ENCODE measurements at regions not wholly inside any gene's neighbourhood (a gene's known extent, or its start where the extent isn't known, plus 50 kb on each side); places are given as distances from the start of the nearest gene placed in this dataset.

GRCh38 chr3:13718436-13718835, 161.4 kb downstream of the WNT7A start:
- Mint-ChIP-seq H3K4me1 (no peaks in the 10 kb centered on the region), H3K9me3 (peaks cover 23% of the 10 kb centered on the region), H3K27me3 (ENCODE audit: insufficient read depth, low read depth) (peaks cover 7% of the 10 kb centered on the region), H3K27ac (no peak overlapping the region), H3K4me3 (no peak overlapping the region), H3K36me3 (no peaks in the 10 kb centered on the region)
- no peaks in the 10 kb centered on the region for H3K4me1 ChIP-seq
- H3K4me2 ChIP-seq: no peak overlapping the region
- H3K27me3 ChIP-seq: no peaks in the 10 kb centered on the region
- no peak overlapping the region for H3K4me3 ChIP-seq
- no peaks in the 10 kb centered on the region for H4K20me1 ChIP-seq (ENCODE audit: low read depth)
- no peaks in the 10 kb centered on the region for H3K36me3 ChIP-seq
- no peak overlapping the region for H2AFZ ChIP-seq (replicated peaks)
- peaks cover 9% of the 10 kb centered on the region for H3K9me3 ChIP-seq (ENCODE audit: low read depth)
- no peak for DNase-seq (ENCODE audit: low spot score)
- no peaks in the 10 kb centered on the region for H3F3A ChIP-seq (ENCODE audit: low read depth)
- H3K27ac ChIP-seq: no peak overlapping the region
- TF ChIP-seq CTCF (IDR thresholded peaks at IDR 0.05) (no peak), EZH2 (IDR thresholded peaks at IDR 0.05) (no peak), EZH2phosphoT487 (IDR thresholded peaks at IDR 0.05) (no peak)
- no peaks in the 10 kb centered on the region for H3K79me2 ChIP-seq (ENCODE audit: low read depth)
- H3K9ac ChIP-seq: no peak overlapping the region

- Histone ChIP-seq H3K4me3 (no peak overlapping the region), H3K79me2 (ENCODE audit: low read depth) (no peaks in the 10 kb centered on the region), H3F3A (ENCODE audit: low read depth) (no peaks in the 10 kb centered on the region), H2AFZ (replicated peaks) (no peak overlapping the region), H3K9me3 (ENCODE audit: low read depth) (peaks cover 9% of the 10 kb centered on the region), H3K27me3 (no peaks in the 10 kb centered on the region), H4K20me1 (ENCODE audit: low read depth) (no peaks in the 10 kb centered on the region), H3K36me3 (no peaks in the 10 kb centered on the region), H3K4me2 (no peak overlapping the region), H3K9ac (no peak overlapping the region), H3K4me1 (no peaks in the 10 kb centered on the region), H3K27ac (no peak overlapping the region)
- peaks cover 23% of the 10 kb centered on the region for H3K9me3 Mint-ChIP-seq
- no peaks in the 10 kb centered on the region for H3K36me3 Mint-ChIP-seq
- no peak for TF ChIP-seq EZH2 (IDR thresholded peaks at IDR 0.05)
- no peaks in the 10 kb centered on the region for H3K4me1 Mint-ChIP-seq
- DNase-seq (ENCODE audit: low spot score): no peak
- H3K27me3 Mint-ChIP-seq (ENCODE audit: insufficient read depth, low read depth): peaks cover 3% of the 10 kb centered on the region
- no peak overlapping the region for H3K4me3 Mint-ChIP-seq
- no peak overlapping the region for H3K27ac Mint-ChIP-seq
Measured at GRCh38 chr3:13718000-13718399, 161.9 kb downstream of the WNT7A start.

- Histone ChIP-seq H3K27ac (no peak overlapping the region), H3K79me2 (ENCODE audit: low read depth) (no peaks in the 10 kb centered on the region), H3K9ac (no peak overlapping the region), H2AFZ (replicated peaks) (no peak overlapping the region), H3K9me3 (ENCODE audit: low read depth) (peaks cover 3% of the 10 kb centered on the region), H4K20me1 (ENCODE audit: low read depth) (no peaks in the 10 kb centered on the region), H3K4me1 (no peaks in the 10 kb centered on the region), H3F3A (ENCODE audit: low read depth) (no peaks in the 10 kb centered on the region), H3K27me3 (no peaks in the 10 kb centered on the region), H3K4me2 (no peak overlapping the region), H3K36me3 (no peaks in the 10 kb centered on the region), H3K4me3 (no peak overlapping the region)
- Mint-ChIP-seq H3K9me3 (peaks cover 25% of the 10 kb centered on the region), H3K4me1 (no peaks in the 10 kb centered on the region), H3K4me3 (no peak overlapping the region), H3K27ac (peak overlapping the region; percentile 30), H3K27me3 (ENCODE audit: insufficient read depth, low read depth) (peaks cover 5% of the 10 kb centered on the region), H3K36me3 (no peaks in the 10 kb centered on the region)
- TF ChIP-seq EZH2 (IDR thresholded peaks at IDR 0.05) (no peak), EZH2phosphoT487 (IDR thresholded peaks at IDR 0.05) (no peak), CTCF (IDR thresholded peaks at IDR 0.05) (no peak)
- DNase-seq (ENCODE audit: low spot score): no peak
Measured at GRCh38 chr3:13717222-13717895, 162.5 kb downstream of the WNT7A start.

- no peaks in the 10 kb centered on the region for H3K27me3 ChIP-seq
- Mint-ChIP-seq H3K27me3 (ENCODE audit: insufficient read depth, low read depth) (peaks cover 11% of the 10 kb centered on the region), H3K27ac (peak overlapping the region; percentile 30), H3K36me3 (no peaks in the 10 kb centered on the region), H3K4me1 (no peaks in the 10 kb centered on the region), H3K9me3 (peaks cover 25% of the 10 kb centered on the region), H3K4me3 (no peak overlapping the region)
- no peaks in the 10 kb centered on the region for H3F3A ChIP-seq (ENCODE audit: low read depth)
- no peaks in the 10 kb centered on the region for H4K20me1 ChIP-seq (ENCODE audit: low read depth)
- no peaks in the 10 kb centered on the region for H3K36me3 ChIP-seq
- no peak overlapping the region for H3K4me2 ChIP-seq
- H3K4me3 ChIP-seq: no peak overlapping the region
- H3K79me2 ChIP-seq (ENCODE audit: low read depth): no peaks in the 10 kb centered on the region
- no peak for DNase-seq (ENCODE audit: low spot score)
- H3K27ac ChIP-seq: no peak overlapping the region
- H3K4me1 ChIP-seq: no peaks in the 10 kb centered on the region
- no peak overlapping the region for H2AFZ ChIP-seq (replicated peaks)
- TF ChIP-seq CTCF (IDR thresholded peaks at IDR 0.05) (no peak), EZH2 (IDR thresholded peaks at IDR 0.05) (no peak), EZH2phosphoT487 (IDR thresholded peaks at IDR 0.05) (no peak)
- H3K9ac ChIP-seq: no peak overlapping the region
- no peaks in the 10 kb centered on the region for H3K9me3 ChIP-seq (ENCODE audit: low read depth)
Measured at GRCh38 chr3:13716540-13717221, 163.2 kb downstream of the WNT7A start.

All from neural progenitor cell (in vitro differentiated cells).